ENCODE measurements at regions not wholly inside any gene's neighbourhood (a gene's known extent, or its start where the extent isn't known, plus 50 kb on each side); places are given as distances from the start of the nearest gene placed in this dataset.

- no peak overlapping the region for H3K4me2 ChIP-seq (ENCODE audit: low read depth, low read length)
- H3K27me3 ChIP-seq (replicated peaks; ENCODE audit: insufficient read depth, low read length) = no peaks in the 10 kb centered on the region
- no peak overlapping the region for H3K9ac ChIP-seq (ENCODE audit: low read length)
- TF ChIP-seq EZH2phosphoT487 (IDR thresholded peaks at IDR 0.05; ENCODE audit: low read length) = no peak
- no peak for TF ChIP-seq CTCF (IDR thresholded peaks at IDR 0.05; ENCODE audit: low read length)
- TF ChIP-seq EZH2 (optimal IDR thresholded peaks at IDR 0.05; ENCODE audit: low read depth, low read length) = no peak
- no peak for DNase-seq
- H3K9me3 ChIP-seq (replicated peaks; ENCODE audit: insufficient read depth, low read length) = no peaks in the 10 kb centered on the region
- no peaks in the 10 kb centered on the region for H3F3A ChIP-seq (ENCODE audit: insufficient read depth, low read length)
- H2AFZ ChIP-seq (ENCODE audit: low read length) = no peak overlapping the region
- no peaks in the 10 kb centered on the region for H4K20me1 ChIP-seq (ENCODE audit: insufficient read depth, low read length)
- no peaks in the 10 kb centered on the region for H3K79me2 ChIP-seq (ENCODE audit: low read length)
- H3K27ac ChIP-seq (ENCODE audit: low read length) = no peak overlapping the region
- H3K4me3 ChIP-seq (ENCODE audit: low read length) = no peak overlapping the region
- H3K9me2 ChIP-seq (replicated peaks; ENCODE audit: insufficient read depth, low read length) = no peaks in the 10 kb centered on the region
- no peaks in the 10 kb centered on the region for H3K4me1 ChIP-seq (ENCODE audit: low read length)
- no peaks in the 10 kb centered on the region for H3K36me3 ChIP-seq (replicated peaks; ENCODE audit: insufficient read depth, low read length)
Observed at GRCh38 chr12:90045559-90045958, 336.9 kb upstream of the ATP2B1 start.

GRCh38 chr12:90044069-90044468, 335.4 kb upstream of the ATP2B1 start:
- TF ChIP-seq CTCF (IDR thresholded peaks at IDR 0.05; ENCODE audit: low read length) = no peak
- no peak for TF ChIP-seq EZH2 (optimal IDR thresholded peaks at IDR 0.05; ENCODE audit: low read depth, low read length)
- no peak for TF ChIP-seq EZH2phosphoT487 (IDR thresholded peaks at IDR 0.05; ENCODE audit: low read length)
- Histone ChIP-seq H3K4me3 (ENCODE audit: low read length) (no peak overlapping the region), H3K36me3 (replicated peaks; ENCODE audit: insufficient read depth, low read length) (no peaks in the 10 kb centered on the region), H4K20me1 (ENCODE audit: insufficient read depth, low read length) (no peaks in the 10 kb centered on the region), H3K9ac (ENCODE audit: low read length) (no peak overlapping the region), H3K9me3 (replicated peaks; ENCODE audit: insufficient read depth, low read length) (no peaks in the 10 kb centered on the region), H3K27me3 (replicated peaks; ENCODE audit: insufficient read depth, low read length) (no peaks in the 10 kb centered on the region), H2AFZ (ENCODE audit: low read length) (no peak overlapping the region), H3K79me2 (ENCODE audit: low read length) (no peaks in the 10 kb centered on the region), H3K4me1 (ENCODE audit: low read length) (no peaks in the 10 kb centered on the region), H3K9me2 (replicated peaks; ENCODE audit: insufficient read depth, low read length) (no peaks in the 10 kb centered on the region), H3K4me2 (ENCODE audit: low read depth, low read length) (no peak overlapping the region), H3F3A (ENCODE audit: insufficient read depth, low read length) (no peaks in the 10 kb centered on the region), H3K27ac (ENCODE audit: low read length) (no peak overlapping the region)
- DNase-seq = no peak

GRCh38 chr12:90042920-90043641, 334.4 kb upstream of the ATP2B1 start:
- no peaks in the 10 kb centered on the region for H3K36me3 ChIP-seq (replicated peaks; ENCODE audit: insufficient read depth, low read length)
- no peak for DNase-seq
- TF ChIP-seq EZH2phosphoT487 (IDR thresholded peaks at IDR 0.05; ENCODE audit: low read length) = no peak
- no peaks in the 10 kb centered on the region for H3K27me3 ChIP-seq (replicated peaks; ENCODE audit: insufficient read depth, low read length)
- H3K9me3 ChIP-seq (replicated peaks; ENCODE audit: insufficient read depth, low read length) = no peaks in the 10 kb centered on the region
- H3K4me1 ChIP-seq (ENCODE audit: low read length) = no peaks in the 10 kb centered on the region
- no peak overlapping the region for H2AFZ ChIP-seq (ENCODE audit: low read length)
- no peaks in the 10 kb centered on the region for H3K79me2 ChIP-seq (ENCODE audit: low read length)
- H3K4me3 ChIP-seq (ENCODE audit: low read length) = no peak overlapping the region
- H3K9me2 ChIP-seq (replicated peaks; ENCODE audit: insufficient read depth, low read length) = no peaks in the 10 kb centered on the region
- H3K9ac ChIP-seq (ENCODE audit: low read length) = no peak overlapping the region
- H3F3A ChIP-seq (ENCODE audit: insufficient read depth, low read length) = no peaks in the 10 kb centered on the region
- no peaks in the 10 kb centered on the region for H4K20me1 ChIP-seq (ENCODE audit: insufficient read depth, low read length)
- no peak overlapping the region for H3K4me2 ChIP-seq (ENCODE audit: low read depth, low read length)
- no peak overlapping the region for H3K27ac ChIP-seq (ENCODE audit: low read length)

- Histone ChIP-seq H3K4me2 (ENCODE audit: low read depth, low read length) (no peak overlapping the region), H3K79me2 (ENCODE audit: low read length) (no peaks in the 10 kb centered on the region), H3K27me3 (replicated peaks; ENCODE audit: insufficient read depth, low read length) (no peaks in the 10 kb centered on the region), H4K20me1 (ENCODE audit: insufficient read depth, low read length) (no peaks in the 10 kb centered on the region), H3K9me3 (replicated peaks; ENCODE audit: insufficient read depth, low read length) (no peaks in the 10 kb centered on the region), H3K4me1 (ENCODE audit: low read length) (no peaks in the 10 kb centered on the region), H3K36me3 (replicated peaks; ENCODE audit: insufficient read depth, low read length) (no peaks in the 10 kb centered on the region), H3K9ac (ENCODE audit: low read length) (no peak overlapping the region), H3K4me3 (ENCODE audit: low read length) (no peak overlapping the region), H3K27ac (ENCODE audit: low read length) (no peak overlapping the region), H3F3A (ENCODE audit: insufficient read depth, low read length) (no peaks in the 10 kb centered on the region), H3K9me2 (replicated peaks; ENCODE audit: insufficient read depth, low read length) (no peaks in the 10 kb centered on the region), H2AFZ (ENCODE audit: low read length) (no peak overlapping the region)
- TF ChIP-seq EZH2 (optimal IDR thresholded peaks at IDR 0.05; ENCODE audit: low read depth, low read length) (no peak), CTCF (IDR thresholded peaks at IDR 0.05; ENCODE audit: low read length) (no peak), EZH2phosphoT487 (IDR thresholded peaks at IDR 0.05; ENCODE audit: low read length) (no peak)
- no peak for DNase-seq
Observed at GRCh38 chr12:90038289-90038688, 329.7 kb upstream of the ATP2B1 start.
